Midbrain (tissue), 1 donor: ENCODE measurements at regions not wholly inside any gene's neighbourhood (a gene's known extent, or its start where the extent isn't known, plus 50 kb on each side); places are given as distances from the start of the nearest gene placed in this dataset.

Source experiments
- DNase-seq: peaks from one replicate; lab custom pipeline; 2025; lab: John Stamatoyannopoulos, UW

DNA sequence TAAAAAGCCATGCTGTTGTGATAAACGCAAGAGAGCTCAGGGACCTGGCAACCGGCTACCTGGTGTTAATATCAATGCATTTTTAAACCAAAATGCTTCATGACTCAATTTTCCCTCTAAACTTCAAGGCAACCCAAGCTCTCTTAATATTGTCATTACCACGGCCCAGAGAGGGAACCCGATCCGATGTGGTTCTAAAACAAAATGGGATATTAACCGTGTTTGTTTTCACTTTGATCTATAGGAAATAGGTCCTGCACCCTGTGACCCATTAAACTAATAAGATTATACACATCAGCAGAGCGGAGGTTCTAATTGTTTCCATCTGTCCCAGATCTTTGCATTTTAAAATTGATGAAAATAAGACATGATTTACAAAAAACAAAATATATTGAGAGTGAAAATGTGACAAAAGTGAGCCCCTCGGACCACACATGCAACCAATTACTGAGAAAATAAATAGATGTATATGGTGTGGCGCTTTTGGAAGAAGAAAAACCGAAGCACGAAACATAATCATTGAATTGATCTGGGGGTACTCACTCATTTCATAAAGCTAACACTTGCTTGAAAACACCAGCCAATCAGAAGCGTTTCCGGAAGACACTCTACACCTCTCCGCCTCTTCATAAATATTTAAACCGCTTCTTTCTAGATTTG is 290.3 kb upstream of the NFE2L3 start:
- no peak for DNase-seq

DNA sequence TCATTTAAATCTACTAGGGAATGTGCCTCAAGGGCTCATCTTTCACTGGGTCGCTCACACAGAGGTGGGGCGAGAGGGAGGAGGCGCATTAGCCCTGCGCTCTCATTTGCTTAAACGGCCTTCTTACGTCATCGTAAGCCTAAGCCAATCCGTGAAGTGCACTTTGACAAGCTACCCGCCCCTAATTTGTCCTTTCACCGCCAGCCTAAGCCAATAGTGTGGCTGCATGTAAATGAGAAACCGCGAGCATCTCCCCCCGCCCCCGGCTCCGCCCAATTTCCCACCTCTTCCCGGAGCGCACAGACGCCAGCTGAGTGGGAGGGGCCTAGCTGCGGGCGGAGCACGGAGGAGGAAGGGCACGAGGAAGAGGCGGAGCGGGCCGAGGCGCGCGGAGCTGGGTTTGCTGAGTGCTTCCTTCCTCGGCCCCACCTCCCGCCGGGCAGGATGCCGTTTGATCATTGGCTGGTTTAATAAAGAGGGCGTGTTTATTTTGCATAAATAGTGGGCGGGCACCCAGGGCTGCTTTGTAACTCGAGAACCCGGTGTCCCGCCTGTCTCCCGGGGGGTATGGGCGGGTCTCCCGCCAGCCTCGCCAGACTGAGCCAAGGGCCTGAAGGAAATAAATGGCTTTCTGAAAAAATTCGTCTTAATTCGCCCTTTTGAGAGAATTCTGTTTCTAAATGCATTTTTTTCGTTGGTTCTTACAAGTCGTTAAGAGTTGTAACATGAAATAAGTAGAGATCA is 289.6 kb upstream of the NFE2L3 start:
- no peak for DNase-seq

DNA sequence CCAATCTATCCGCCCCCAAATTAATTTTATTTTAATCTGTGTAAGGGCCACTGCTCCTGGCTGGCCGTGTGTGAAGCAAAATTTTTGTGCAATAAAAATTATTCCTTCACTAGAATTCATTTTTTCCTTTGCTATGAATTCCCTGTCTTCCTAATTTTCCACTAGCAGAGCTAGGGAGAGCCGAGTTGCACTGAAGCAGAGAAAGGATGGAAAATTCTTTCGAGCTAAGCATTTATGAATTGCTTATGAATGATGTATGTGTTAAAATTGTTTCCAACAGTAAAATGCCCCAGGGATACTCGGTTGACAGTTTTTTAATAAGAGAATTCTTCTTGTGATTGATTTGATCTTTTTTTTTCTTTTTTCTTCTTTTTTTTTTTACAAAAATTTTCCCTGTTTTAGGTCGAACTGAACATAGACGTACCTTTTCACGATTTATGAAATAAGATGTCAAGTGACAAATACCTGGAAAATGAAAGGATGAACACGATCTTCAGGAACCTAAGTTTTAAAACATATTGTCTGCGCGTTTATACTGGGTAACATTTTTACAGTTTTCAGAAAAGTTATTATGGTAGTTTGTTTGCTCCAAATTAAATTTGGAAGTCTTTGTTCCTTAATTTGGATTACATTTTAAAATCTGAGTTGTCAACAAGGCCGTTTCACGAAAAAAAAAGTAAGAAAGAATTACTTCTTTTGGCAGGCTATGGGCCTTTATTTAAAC is 288.8 kb upstream of the NFE2L3 start:
- no peak for DNase-seq

DNA sequence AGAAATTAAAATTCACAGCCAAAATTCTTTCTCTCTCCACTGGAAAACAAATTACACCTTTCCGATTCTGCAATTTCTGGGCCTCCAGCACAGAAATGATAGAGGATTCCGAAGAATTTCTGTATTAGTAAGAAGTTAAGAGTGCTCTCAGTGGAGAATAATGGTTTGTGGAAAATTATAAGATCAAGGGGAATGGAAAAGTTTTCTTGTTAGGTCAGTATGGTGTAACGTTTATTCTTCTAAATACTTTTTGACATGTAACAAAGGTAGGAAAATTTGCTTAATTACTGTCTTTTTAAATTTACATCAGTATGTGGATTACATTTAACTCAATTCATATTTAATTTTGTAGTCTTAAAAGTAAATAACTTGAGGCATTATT is 288.3 kb upstream of the NFE2L3 start:
- DNase-seq = no peak

DNA sequence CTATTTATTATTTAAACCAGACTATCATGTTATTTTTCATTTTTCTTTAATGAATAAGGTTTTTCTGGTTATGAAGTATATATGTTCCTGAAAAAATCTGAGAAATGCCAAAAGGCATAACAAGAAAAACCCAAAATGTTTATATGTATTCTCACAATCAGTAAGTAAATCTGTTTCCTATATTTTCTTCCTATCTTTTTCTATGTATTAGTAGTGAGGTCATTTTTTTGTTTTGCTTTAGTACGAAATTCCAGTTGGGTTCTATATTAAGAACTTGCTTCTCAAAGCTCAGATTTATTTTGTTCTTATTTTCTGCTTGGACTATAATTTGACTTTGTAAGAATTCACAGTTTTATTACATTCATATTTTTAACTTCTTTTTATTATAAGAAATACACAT is 287.5 kb upstream of the NFE2L3 start:
- no peak for DNase-seq

DNA sequence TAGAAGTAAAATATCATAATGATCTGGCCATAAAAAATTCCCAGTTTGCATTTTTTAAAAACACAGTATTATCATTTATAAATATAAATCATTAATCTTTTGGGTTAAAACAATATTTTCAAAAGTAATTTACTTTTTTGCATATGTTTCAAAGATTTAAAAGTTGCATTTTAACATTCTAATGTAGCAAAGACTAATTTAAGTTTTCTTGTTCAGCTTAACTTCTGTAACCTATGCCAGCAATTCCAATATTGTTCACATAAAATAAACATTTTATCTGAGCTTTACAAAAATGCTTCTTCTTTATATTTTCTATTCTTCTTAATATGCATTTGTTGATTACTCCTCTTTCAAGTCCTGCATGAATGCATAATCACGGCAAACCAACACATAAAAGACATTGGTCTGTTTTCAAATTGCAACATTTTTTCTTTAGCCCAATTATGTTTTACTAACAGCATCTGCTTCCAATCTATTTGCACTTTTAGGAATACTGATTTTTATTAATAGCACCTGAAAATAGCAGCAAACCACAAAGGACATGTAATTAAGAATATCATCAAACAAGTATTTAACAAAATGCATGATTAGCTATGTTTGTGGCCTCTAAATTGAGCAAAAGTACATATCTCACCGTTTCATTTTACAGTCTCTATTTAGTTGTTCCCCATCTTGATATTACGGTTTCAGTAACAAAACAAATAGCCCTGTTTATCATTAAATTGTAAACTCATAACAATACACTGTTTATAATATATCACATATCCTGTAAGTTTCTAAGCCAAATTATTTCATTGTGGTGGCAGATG is 286.9 kb upstream of the NFE2L3 start:
- DNase-seq = no peak

DNA sequence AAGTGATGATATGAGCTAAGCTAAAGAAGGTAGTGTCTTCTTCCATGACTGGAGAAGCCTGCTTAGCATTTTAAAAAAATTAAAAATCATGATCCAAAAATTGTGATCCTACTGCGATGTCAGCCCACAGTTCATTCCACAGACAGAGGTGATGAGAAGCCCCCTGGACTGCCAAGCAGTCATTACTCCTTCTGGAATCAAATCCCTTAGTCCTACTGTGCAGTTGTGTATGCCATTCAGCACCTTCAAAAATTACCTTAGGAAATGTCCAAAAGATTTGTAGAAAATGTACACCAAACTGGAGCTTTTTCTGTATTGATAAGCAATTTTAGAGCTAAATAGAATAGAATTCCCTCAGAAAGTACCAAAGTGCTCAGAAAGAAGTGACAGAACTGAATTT is 283.5 kb upstream of the NFE2L3 start:
- DNase-seq = no peak

DNA sequence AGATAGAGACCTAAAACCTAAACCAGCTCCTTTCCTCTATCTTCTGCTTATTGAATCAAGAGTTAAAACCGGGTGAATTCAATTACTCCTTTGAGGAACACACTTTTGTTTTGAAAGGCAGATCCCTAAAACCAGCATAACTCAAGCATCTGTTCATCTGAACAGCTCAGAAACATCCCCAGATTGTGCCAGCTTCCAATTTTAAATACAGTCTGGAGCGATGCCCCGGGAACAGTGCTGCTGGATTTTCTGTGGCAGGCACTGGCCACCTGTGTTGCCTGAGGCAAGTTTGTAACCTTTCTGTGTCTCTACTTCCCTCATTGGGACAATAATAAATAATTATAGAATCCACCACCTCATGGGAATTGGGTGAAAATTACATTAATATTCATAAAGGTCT is 281.4 kb upstream of the NFE2L3 start:
- DNase-seq = no peak

DNA sequence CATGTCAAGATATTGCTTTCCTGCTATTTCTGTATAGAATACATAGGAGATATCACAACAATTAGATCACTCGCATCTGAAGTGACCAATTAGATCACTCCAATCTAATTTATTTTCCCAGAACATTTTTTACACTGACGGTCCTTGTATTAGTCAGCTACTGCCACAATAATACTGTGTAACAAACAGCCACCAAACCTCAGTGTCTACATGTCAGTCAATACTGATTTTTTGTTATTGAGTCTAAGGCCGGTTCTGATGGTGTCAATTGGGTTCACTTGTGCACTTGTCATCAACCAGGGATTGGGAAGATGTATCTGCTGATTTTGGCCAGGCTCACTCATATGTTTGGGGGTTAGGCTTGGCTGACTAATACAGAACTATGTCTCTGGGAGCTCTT is 275.9 kb upstream of the NFE2L3 start:
- no peak for DNase-seq

DNA sequence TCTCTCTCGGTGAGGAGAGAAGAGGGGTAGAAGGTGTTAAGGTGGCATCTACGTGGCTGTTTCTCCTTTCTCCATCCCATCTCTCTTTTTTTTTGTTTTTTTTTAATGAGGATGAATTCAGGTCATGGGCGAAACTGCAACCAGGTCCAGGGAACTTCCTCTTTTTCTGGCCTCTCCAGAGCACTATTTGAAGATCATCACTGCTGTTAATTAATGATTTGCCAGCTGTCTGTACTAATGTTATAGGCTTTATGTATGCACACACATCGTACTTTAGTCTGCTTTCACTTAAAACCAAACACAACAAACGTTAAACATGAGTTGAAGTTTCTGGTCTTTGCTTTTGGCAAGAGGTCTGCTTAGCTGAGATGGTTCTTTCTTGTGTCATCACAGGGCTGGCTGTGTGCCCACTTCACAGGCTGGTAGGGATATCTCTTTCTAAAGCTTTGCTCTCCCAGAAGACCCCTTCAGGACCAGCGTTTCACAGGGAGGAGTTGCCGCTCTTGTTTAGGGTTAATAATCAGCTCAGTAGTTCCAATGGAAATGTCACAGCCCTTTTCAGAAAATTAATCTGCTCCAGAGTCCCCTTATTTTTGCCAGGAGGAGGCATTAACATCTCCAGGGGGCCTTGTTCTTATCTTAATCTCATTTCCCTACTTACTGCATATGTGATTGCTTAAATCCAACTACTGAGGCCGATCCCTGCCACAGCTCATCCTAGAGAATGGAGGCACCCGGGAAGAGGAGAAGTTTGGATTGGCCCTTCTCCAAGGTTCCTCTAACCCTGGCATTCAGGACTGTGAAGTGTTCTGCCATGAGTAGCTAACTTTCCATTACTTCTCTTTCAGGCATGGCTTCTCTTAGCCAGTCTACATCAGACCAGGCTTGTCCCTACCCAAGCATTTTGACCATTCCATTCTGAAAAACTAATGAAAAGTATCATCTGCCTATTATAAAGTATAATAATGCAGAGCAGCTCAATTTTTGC is 273.9 kb upstream of the NFE2L3 start:
- DNase-seq = no peak

DNA sequence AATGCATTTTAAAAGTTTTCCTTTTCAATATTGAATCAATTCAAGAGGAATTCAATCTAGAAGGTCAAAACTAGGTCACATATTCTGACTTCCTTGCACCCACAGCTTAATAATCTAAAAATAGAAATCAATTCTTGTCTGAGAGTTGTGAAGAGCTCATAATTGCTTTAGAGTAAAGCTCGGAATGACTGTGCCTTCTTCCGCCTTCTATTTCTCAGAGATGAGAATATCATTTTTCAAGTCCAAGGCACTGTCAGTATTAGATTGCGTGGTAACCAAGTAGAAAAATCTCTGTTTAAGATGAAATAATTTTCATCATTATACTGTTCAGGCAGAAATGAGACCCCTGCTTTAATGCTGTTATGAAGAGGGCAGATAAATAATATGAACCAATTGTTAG is 272.2 kb upstream of the NFE2L3 start:
- no peak for DNase-seq

DNA sequence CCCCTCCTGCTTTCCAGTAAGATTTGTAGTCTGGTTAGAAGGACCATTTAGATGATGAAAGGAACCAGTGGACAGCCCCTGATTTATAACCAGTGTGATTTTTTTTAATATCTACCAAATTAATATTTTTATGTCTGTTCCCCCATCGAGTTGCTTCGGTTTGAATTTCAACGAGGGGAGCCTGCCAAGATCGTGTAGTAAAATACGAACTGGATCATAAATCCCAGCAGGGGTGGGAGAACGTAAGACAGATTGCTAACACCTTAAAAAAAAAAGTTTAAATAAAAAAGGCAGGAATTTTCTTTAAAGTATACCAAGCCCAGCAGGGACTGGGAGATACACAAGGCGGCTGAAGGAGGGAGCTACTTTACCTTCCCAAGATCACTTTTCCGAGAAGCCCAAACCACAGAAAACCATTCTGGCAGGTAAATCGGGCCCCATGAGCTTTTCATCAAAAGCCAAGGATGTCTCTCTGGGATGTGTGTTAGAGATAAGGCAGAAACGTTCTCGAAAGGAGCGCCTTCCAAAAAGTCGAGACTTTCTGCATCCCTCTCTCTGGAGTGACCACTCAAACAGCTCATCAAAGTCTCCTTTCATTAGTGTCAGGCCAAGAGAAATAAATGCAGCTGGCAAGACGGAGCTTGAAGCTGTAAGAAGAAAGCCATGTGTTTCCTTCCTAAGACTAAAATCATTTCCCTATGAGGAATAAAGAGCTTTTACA is 270.5 kb upstream of the NFE2L3 start:
- no peak for DNase-seq

DNA sequence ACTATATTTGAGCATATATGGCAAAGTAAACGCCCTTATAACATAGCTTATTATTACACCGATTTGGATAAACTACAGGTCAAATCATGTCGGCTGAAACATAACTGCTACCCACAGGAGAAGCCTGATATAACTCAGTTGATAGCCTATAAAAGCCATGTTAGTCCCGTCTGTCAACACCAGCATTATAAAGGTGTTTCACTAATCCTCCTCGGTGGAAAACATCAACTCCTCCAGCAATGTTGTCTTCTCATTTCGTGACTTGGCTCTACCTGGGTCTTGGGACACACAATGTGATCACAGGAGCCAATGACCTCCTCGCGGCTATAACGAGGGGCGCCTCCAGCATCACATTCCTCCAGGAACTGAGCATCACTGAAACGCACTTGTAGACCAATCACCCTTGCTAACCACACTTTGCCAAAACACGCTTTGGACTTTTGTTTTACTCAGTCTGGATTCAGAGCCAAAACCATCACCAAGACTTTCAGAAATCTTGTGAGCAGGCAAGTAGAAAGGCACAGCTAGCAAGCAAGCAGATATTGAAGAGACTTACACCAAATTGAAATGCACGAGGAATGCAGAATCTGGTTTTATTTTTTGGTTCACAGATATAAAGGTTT is 269.7 kb upstream of the NFE2L3 start:
- no peak for DNase-seq

DNA sequence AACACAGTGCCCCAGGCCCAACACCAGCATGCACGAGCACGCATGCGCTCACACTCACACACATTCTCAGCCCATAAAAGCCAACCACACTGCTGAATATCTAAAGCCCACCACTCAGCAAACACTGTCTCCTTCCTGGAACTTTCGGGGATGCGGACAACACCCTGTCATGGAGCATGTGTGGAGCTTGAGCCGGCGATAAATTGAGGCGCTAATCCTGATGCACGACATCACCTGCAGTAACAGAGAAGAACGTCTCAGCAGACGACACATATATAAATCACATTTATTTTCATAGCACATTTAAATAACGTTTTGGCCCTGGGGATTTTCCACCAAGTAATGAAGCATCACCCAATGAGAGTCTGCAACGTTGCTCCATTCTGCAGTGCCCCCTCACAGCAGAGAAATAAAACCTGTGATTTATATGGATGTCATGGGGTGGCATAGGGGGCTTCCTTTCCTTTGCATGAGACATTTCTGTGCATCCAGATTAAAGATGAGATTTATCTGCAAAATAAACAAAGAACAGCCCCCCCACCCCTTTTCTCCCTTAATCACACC is 267.7 kb upstream of the NFE2L3 start:
- no peak for DNase-seq

DNA sequence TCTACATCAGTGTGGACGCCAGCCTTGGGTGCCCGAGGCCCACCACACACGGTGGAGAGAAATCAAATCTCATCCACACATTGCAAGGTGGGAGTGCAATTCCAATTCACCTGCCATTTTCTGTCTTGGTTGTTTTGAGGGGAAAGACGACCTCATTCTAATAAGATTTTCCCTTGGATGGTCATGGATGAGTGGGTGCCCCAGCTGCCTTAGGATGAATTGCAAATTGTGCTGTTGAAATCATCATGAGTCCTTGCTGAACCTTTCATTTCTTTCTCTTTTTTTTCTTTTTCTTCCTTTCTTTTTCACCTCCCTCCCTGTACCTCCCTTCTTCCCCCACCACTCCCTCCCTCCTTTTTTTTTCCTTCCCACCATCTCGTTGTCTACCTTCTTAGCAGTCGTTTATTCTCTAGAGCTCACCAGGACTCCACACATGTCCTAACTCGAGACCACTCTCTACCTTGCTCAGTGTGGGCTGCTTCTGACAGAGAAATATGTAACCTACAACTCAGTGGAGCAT is 266.9 kb upstream of the NFE2L3 start:
- DNase-seq = no peak

DNA sequence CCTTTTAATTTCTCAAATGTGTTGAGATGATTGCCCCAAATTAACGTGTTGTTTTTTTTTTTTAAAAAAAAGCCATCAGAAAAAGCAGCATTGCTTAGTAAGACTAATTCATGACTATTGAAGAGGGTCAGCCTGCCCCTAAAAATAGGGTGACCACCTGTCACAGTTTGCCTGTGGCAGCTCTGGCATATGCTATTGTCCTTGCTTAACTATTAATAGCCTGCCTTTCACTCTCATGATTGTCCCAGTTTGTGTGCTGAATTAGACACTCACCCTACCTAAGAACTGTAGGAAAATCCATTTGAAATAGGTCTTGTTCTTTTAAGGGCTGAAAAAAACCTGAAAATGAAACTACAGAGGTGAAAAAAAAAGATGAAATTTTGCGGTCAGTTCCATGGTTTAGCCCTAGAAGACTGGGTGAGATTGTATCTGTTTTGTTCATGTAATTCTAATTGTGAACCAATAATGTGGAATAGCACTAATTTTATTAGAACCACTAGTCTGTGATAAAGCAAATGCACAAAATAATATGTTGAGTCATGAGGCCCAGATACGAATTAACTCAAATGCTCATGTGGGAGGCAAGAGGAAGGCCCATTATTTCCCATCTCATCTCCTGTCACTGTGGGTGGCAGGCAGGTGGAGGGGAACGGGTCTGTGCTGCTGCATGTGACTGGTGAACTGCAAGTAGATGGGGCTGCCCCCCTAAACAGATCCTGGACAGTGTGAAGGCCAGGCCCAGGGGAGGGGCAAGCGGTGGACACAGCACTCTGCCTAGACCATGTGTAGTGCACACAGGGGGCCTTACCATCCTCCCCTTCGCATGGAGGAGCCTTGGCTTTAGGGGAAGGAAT is 265.4 kb upstream of the NFE2L3 start:
- no peak for DNase-seq

DNA sequence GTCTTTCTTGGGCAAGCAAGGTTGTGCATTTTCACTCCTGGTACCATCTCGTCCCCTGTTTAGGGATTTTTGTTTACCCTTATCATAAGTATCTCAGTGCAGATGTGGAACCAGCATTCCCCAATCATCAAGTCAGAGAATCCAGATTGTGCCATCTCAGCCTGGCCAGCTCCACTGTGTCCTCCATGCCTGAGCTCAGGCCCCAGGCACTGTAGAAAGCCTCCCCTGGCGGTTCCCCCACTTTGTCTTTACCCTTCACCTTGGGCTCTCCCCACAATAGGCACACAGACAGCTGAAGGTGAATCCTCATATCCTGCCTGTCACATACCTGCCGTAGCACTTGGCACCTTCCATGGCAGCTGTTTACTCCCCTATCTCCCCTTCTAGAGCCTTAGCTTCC is 264.7 kb upstream of the NFE2L3 start:
- DNase-seq = no peak

DNA sequence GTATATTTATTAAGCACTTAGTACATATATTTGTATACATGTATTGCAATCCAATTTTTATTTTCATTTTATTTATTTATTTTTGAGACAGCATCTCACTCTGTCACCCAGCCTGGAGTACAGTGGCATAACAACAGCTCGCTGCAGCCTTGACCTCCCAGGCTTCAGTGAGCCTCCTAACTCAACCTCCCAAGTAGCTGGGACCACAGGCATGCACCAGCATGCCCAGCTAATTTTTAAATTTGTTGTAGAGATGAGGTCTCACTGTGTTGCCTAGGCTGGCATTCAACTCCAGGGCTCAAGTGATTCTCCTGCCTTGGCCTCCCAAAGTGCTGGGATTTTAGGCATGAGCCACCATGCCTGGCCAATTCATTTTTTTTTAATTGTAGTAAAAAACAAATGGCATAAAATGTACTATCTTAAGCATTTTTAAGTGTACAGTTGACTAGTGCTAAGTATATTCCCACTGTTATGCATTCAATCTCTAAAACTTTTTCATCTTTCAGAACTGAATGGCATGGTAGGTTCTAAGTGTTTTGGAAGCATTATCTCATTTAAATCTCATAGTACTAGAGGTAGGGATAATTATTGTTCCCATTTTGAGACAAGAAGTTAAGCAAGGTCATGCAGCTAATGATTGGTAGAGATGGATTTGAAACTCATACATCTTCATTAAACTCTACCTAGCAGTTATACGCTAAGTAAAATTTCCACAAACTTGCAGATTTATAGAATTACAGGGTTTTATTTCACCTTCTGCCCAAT is 264.0 kb upstream of the NFE2L3 start:
- no peak for DNase-seq
